Osteoblast (primary cell): ENCODE measurements at regions not wholly inside any gene's neighbourhood (a gene's known extent, or its start where the extent isn't known, plus 50 kb on each side); places are given as distances from the start of the nearest gene placed in this dataset.

Experiments used
- DNase-seq: peaks from one replicate; pipeline ENCODE4 v3.0.0; 2011; ENCODE audit warnings: low spot score, mixed read lengths; ENCODE audit not compliant: insufficient read length; ENCODE audit errors: missing footprints
- H2AFZ ChIP-seq: 2 replicates; pipeline ENCODE4 v1.6.0; 2011; ENCODE audit warnings: mild to moderate bottlenecking, low read length
- H3K27ac ChIP-seq: 2 replicates; pipeline ENCODE4 v1.5.1; 2011; ENCODE audit warnings: mild to moderate bottlenecking, low read depth, low read length, moderate library complexity
- H3K27me3 ChIP-seq: 2 replicates; pipeline ENCODE4 v1.6.0; 2012; ENCODE audit warnings: mild to moderate bottlenecking, control low read depth, inconsistent platforms, low read length, moderate library complexity; ENCODE audit not compliant: insufficient read depth
- H3K36me3 ChIP-seq: 2 replicates; pipeline ENCODE4 v1.5.1; 2011; ENCODE audit warnings: mild to moderate bottlenecking, low read length, control low read depth, moderate library complexity; ENCODE audit not compliant: insufficient read depth
- H3K4me1 ChIP-seq: 2 replicates; pipeline ENCODE4 v1.5.1; 2011; ENCODE audit warnings: mild to moderate bottlenecking, low read length, control low read depth, moderate library complexity; ENCODE audit not compliant: insufficient read depth
- H3K4me2 ChIP-seq: 2 replicates; pipeline ENCODE4 v1.6.0; 2011; ENCODE audit warnings: mild to moderate bottlenecking, low read length; ENCODE audit not compliant: insufficient read depth
- H3K4me3 ChIP-seq: fragments of 200-600 bp; sonication (generic); 3 replicates; pipeline ENCODE4 v1.5.1; 2012; ENCODE audit warnings: mild to moderate bottlenecking, low read length, inconsistent platforms; ENCODE audit not compliant: insufficient read depth
- H3K79me2 ChIP-seq: 2 replicates; pipeline ENCODE4 v1.6.0; 2012; ENCODE audit warnings: mild to moderate bottlenecking, low read length, control low read depth, inconsistent platforms; ENCODE audit not compliant: insufficient read depth
- H3K9me3 ChIP-seq: 2 replicates; pipeline ENCODE4 v1.5.1; 2011; ENCODE audit warnings: low read depth, low read length, control low read depth
- H4K20me1 ChIP-seq: 2 replicates; pipeline ENCODE4 v1.6.0; 2012; ENCODE audit warnings: mild to moderate bottlenecking, low read length, control low read depth; ENCODE audit not compliant: insufficient read depth
- TF ChIP-seq, protein P1 (sequence below): IDR thresholded peaks from 2 replicates; pipeline ENCODE4 v1.5.1; 2011; ENCODE audit warnings: mild to moderate bottlenecking, low read depth, low read length, moderate library complexity; ENCODE audit errors: extremely low read depth

DNA sequence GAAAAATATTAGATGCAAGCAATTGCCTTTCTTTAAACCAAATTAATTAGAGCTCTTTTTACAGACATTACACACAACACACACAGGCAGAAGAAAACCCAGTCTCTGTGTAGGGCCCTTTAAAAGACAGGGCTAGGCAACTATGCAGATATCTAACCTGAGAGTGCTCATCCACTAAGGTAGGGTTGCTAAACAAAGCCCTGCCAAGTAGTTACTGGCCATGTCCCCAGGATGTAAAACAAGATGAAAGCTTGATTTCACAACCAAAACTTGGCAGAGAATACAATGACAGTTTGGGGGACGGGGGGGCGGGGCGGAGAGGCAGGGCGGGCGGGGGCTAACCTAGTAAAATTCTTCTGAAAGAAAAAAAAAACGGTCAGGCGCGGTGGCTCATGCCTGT, 669.0 kb upstream of the CA10 start:
- Histone ChIP-seq H4K20me1 (no peaks in the 10 kb centered on the region), H3K27me3 (no peaks in the 10 kb centered on the region), H3K4me1 (no peaks in the 10 kb centered on the region), H3K4me3 (no peak overlapping the region), H2AFZ (no peak overlapping the region), H3K36me3 (no peaks in the 10 kb centered on the region), H3K79me2 (no peaks in the 10 kb centered on the region), H3K4me2 (no peak overlapping the region), H3K27ac (no peak overlapping the region), H3K9me3 (no peaks in the 10 kb centered on the region)
- no peak for DNase-seq
- TF ChIP-seq, protein P1, sequence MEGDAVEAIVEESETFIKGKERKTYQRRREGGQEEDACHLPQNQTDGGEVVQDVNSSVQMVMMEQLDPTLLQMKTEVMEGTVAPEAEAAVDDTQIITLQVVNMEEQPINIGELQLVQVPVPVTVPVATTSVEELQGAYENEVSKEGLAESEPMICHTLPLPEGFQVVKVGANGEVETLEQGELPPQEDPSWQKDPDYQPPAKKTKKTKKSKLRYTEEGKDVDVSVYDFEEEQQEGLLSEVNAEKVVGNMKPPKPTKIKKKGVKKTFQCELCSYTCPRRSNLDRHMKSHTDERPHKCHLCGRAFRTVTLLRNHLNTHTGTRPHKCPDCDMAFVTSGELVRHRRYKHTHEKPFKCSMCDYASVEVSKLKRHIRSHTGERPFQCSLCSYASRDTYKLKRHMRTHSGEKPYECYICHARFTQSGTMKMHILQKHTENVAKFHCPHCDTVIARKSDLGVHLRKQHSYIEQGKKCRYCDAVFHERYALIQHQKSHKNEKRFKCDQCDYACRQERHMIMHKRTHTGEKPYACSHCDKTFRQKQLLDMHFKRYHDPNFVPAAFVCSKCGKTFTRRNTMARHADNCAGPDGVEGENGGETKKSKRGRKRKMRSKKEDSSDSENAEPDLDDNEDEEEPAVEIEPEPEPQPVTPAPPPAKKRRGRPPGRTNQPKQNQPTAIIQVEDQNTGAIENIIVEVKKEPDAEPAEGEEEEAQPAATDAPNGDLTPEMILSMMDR = no peak

GRCh38 chr17:52824542-52824941, 666.0 kb upstream of the CA10 start:
- H2AFZ ChIP-seq = no peak overlapping the region
- H3K79me2 ChIP-seq = no peaks in the 10 kb centered on the region
- no peaks in the 10 kb centered on the region for H3K27me3 ChIP-seq
- H4K20me1 ChIP-seq = no peaks in the 10 kb centered on the region
- H3K4me1 ChIP-seq = no peaks in the 10 kb centered on the region
- H3K36me3 ChIP-seq = no peaks in the 10 kb centered on the region
- H3K4me3 ChIP-seq = no peak overlapping the region
- H3K27ac ChIP-seq = no peak overlapping the region
- no peak overlapping the region for H3K4me2 ChIP-seq
- H3K9me3 ChIP-seq = no peaks in the 10 kb centered on the region
- DNase-seq = no peak
- TF ChIP-seq, protein P1 = no peak

GRCh38 chr17:52823155-52823554, 664.6 kb upstream of the CA10 start:
- Histone ChIP-seq H3K79me2 (no peaks in the 10 kb centered on the region), H4K20me1 (no peaks in the 10 kb centered on the region), H3K9me3 (no peaks in the 10 kb centered on the region), H3K36me3 (no peaks in the 10 kb centered on the region), H3K4me3 (no peak overlapping the region), H3K27ac (no peak overlapping the region), H3K4me2 (no peak overlapping the region), H3K4me1 (no peaks in the 10 kb centered on the region), H2AFZ (no peak overlapping the region), H3K27me3 (no peaks in the 10 kb centered on the region)
- DNase-seq = no peak
- TF ChIP-seq, protein P1 = no peak

DNA sequence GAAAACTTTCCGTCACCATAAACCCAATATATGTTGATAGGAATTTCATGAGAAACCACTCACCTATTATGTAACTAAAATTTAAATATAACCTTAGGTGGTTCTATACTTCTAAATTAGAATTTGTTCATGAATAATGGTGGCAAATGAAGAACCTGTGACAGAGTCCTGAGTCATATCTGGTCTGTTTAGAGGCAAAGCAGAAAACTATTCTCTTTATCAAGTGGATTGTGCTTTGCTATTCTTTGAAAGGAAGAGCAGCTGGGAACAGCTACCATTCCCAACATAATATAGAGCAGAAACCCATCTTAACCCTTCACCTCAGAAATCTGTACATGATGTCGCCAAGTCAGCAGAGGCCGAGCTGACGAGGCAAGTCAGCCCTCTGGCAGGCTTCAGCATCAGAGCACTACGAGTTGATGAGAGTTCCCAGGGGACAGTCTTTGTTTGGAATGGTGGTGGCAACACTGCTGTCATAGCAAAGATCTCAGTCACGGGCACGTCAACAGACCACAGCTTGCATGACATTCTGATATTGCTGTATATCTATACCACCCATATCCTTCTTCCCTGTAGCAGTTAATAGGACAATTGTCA, 631.9 kb upstream of the CA10 start:
- no peak for DNase-seq
- no peak overlapping the region for H2AFZ ChIP-seq
- H3K4me3 ChIP-seq = no peak overlapping the region
- TF ChIP-seq, protein P1 = no peak
- no peaks in the 10 kb centered on the region for H3K79me2 ChIP-seq
- no peak overlapping the region for H3K4me2 ChIP-seq
- H3K27me3 ChIP-seq = no peaks in the 10 kb centered on the region
- H3K4me1 ChIP-seq = no peaks in the 10 kb centered on the region
- peaks cover 4% of the 10 kb centered on the region for H3K9me3 ChIP-seq
- no peaks in the 10 kb centered on the region for H3K36me3 ChIP-seq
- H4K20me1 ChIP-seq = no peaks in the 10 kb centered on the region
- no peak overlapping the region for H3K27ac ChIP-seq
